MM.1S (cell line): ENCODE measurements at regions not wholly inside any gene's neighbourhood (a gene's known extent, or its start where the extent isn't known, plus 50 kb on each side); places are given as distances from the start of the nearest gene placed in this dataset.

Source experiments
- EZH2 ChIP-seq: fragments of 300-600 bp; sonication (generic); optimal IDR thresholded peaks from 2 replicates; pipeline ENCODE3; 2017; ENCODE audit warnings: low read depth, mild to moderate bottlenecking, antibody characterized with exemption, low read length, mixed read lengths
- EZH2phosphoT487 ChIP-seq: fragments of 300-600 bp; sonication (generic); IDR thresholded peaks from 2 replicates; pipeline ENCODE4 v1.6.1; 2018; ENCODE audit warnings: antibody characterized with exemption, low read length
- TF ChIP-seq, protein P1 (sequence below): fragments of 300-600 bp; sonication (generic); IDR thresholded peaks from 2 replicates; pipeline ENCODE4 v1.5.1; 2016; ENCODE audit warnings: antibody characterized with exemption, low read length, mixed read lengths

DNA sequence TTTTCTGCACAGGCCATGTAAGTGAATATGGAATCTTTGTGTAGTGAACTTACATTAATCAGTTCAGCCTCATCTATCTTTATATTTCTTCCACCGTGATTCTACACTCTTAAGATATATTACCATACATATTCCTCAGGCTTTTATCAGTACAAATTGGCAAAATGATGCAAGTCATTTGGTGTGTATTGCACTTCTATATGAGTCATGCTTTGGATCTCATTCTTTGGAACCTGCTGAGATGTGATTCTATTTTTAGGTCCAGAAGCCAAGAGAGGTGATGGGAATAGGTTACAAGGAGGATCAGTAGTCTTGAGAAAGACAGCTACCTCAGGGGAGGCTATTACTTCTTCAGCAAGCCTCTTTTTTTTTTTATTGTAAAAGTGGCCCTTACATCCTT, 204.4 kb downstream of the ZNF330 start:
- TF ChIP-seq, protein P1, sequence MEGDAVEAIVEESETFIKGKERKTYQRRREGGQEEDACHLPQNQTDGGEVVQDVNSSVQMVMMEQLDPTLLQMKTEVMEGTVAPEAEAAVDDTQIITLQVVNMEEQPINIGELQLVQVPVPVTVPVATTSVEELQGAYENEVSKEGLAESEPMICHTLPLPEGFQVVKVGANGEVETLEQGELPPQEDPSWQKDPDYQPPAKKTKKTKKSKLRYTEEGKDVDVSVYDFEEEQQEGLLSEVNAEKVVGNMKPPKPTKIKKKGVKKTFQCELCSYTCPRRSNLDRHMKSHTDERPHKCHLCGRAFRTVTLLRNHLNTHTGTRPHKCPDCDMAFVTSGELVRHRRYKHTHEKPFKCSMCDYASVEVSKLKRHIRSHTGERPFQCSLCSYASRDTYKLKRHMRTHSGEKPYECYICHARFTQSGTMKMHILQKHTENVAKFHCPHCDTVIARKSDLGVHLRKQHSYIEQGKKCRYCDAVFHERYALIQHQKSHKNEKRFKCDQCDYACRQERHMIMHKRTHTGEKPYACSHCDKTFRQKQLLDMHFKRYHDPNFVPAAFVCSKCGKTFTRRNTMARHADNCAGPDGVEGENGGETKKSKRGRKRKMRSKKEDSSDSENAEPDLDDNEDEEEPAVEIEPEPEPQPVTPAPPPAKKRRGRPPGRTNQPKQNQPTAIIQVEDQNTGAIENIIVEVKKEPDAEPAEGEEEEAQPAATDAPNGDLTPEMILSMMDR: no peak
- TF ChIP-seq EZH2 (no peak), EZH2phosphoT487 (no peak)
